ENCODE measurements at regions not wholly inside any gene's neighbourhood (a gene's known extent, or its start where the extent isn't known, plus 50 kb on each side); places are given as distances from the start of the nearest gene placed in this dataset.

GRCh38 chr9:105842023-105842644 lies 147.8 kb downstream of the TMEM38B start:
- H2AFZ ChIP-seq (ENCODE audit: low read length) = no peak overlapping the region
- WGBS, 2 experiments (ENCODE audit: extremely low coverage in 1 of 2, insufficient coverage in 1 of 2, insufficient read length in 1 of 2, insufficient replicate concordance in 2 of 2, low coverage in 1 of 2, low lambda C conversion rate in 2 of 2, missing lambda C conversion rate in 1 of 2) = 57% methylated on average over 4 of the region's 4 CpGs; no CpG with 5 or more reads in 1 of the 2 experiments

More at GRCh38 chr9:105842023-105842644, 147.8 kb downstream of the TMEM38B start:
- Histone ChIP-seq H2BK20ac (ENCODE audit: low read length) (no peak overlapping the region), H3K4me3 (ENCODE audit: extremely low read depth in 1 of 4, insufficient read depth in 2 of 4, low read depth in 3 of 4, low read length in 4 of 4) (no peak overlapping the region), H3K14ac (ENCODE audit: insufficient read length) (no peak overlapping the region), H3K4ac (replicated peaks; ENCODE audit: insufficient read length, low read depth, low read length) (no peak overlapping the region), H3K27ac (ENCODE audit: low read depth, low read length) (no peak overlapping the region), H3K56ac (replicated peaks; ENCODE audit: insufficient read length, low read depth, low read length) (no peak overlapping the region), H4K8ac (ENCODE audit: extremely low read depth, insufficient read depth, low read length) (no peak overlapping the region), H3K9me3 (ENCODE audit: insufficient read depth in 2 of 2, low read depth in 1 of 2, low read length in 1 of 2) (no peaks in the 10 kb centered on the region), H2BK5ac (ENCODE audit: low read depth, low read length) (no peak overlapping the region), H3K23ac (ENCODE audit: insufficient read length) (no peak overlapping the region), H4K91ac (replicated peaks; ENCODE audit: insufficient read length, low read length) (no peak overlapping the region), H4K20me1 (replicated peaks in 1 of 2; ENCODE audit: control insufficient read depth in 1 of 2, insufficient read depth in 2 of 2, low read length in 2 of 2) (no peaks in the 10 kb centered on the region), H2BK12ac (ENCODE audit: low read depth, low read length) (no peak overlapping the region), H3K79me1 (ENCODE audit: low read depth, low read length) (no peaks in the 10 kb centered on the region), H3K36me3 (ENCODE audit: control insufficient read depth in 2 of 4, insufficient read depth in 4 of 4, low read length in 3 of 4) (no peaks in the 10 kb centered on the region), H3K18ac (ENCODE audit: extremely low read depth, low read length) (no peak overlapping the region), H3K79me2 (ENCODE audit: control insufficient read depth in 1 of 2, insufficient read depth in 2 of 2, low read length in 2 of 2) (no peaks in the 10 kb centered on the region), H2AK5ac (ENCODE audit: low read depth, low read length) (no peak overlapping the region), H3K4me1 (replicated peaks in 1 of 4; ENCODE audit: control insufficient read depth in 3 of 4, insufficient read depth in 4 of 4, low read length in 3 of 4) (no peaks in the 10 kb centered on the region), H3K9ac (replicated peaks in 1 of 4; ENCODE audit: extremely low read depth in 1 of 4, low read depth in 3 of 4, low read length in 3 of 4) (no peak overlapping the region), H2BK15ac (ENCODE audit: low read length) (no peak overlapping the region), H2BK120ac (replicated peaks; ENCODE audit: low read depth, low read length) (no peak overlapping the region), H4K5ac (ENCODE audit: insufficient read length, low read depth, low read length) (no peak overlapping the region), H3K4me2 (ENCODE audit: insufficient read depth in 1 of 2, low read depth in 2 of 2, low read length in 2 of 2) (no peak overlapping the region), H3K23me2 (ENCODE audit: low read depth, low read length) (no peaks in the 10 kb centered on the region), H3K27me3 (replicated peaks in 1 of 4; ENCODE audit: control insufficient read depth in 3 of 4, extremely low read depth in 1 of 4, insufficient read depth in 3 of 4, low read length in 3 of 4) (no peaks in the 10 kb centered on the region)
- DNase-seq (ENCODE audit: low read depth in 1 of 2, low spot score in 2 of 2) = no peak
- ChIA-PET POLR2A (ENCODE audit: partially characterized antibody) (no interaction called here), CTCF (ENCODE audit: partially characterized antibody) (interaction anchor here (0.7 to 7.0 kb wide), 48 partner anchors 9 to 1327 kb away, joined by 3 to 129 read pairs (median 4); no protein-coding TSS in a partner anchor)
- TF ChIP-seq, protein P1, sequence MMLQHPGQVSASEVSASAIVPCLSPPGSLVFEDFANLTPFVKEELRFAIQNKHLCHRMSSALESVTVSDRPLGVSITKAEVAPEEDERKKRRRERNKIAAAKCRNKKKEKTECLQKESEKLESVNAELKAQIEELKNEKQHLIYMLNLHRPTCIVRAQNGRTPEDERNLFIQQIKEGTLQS (IDR thresholded peaks at IDR 0.05; ENCODE audit: insufficient read depth, low read depth, low read length) = peak; percentile 84; the same call in 1 of the 2 replicates
- TF ChIP-seq CTCF (IDR thresholded peaks at IDR 0.05; ENCODE audit: control extremely low read depth in 1 of 3, insufficient read depth in 1 of 3, low read depth in 1 of 3, low read length in 3 of 3) (peak in 2 of 3 experiments; percentile 70 to 73; a peak in 3 of 4 replicates), CTBP2 (IDR thresholded peaks at IDR 0.05; ENCODE audit: borderline replicate concordance, insufficient read depth, insufficient read length, low read length) (no peak), CEBPB (IDR thresholded peaks at IDR 0.05; ENCODE audit: low read depth, low read length) (peak; percentile 97), JUND (IDR thresholded peaks at IDR 0.05; ENCODE audit: low read length) (0 out of 2 replicates have a peak, but pooled peaks have one; percentile 50), RAD21 (IDR thresholded peaks at IDR 0.05 in 1 of 2, conservative IDR thresholded peaks at IDR 0.05 in 1 of 2; ENCODE audit: low read depth in 2 of 2, low read length in 2 of 2) (peak; percentile 89 to 92), RFX5 (IDR thresholded peaks at IDR 0.05; ENCODE audit: borderline replicate concordance, low read depth, low read length) (no peak), MAFK (IDR thresholded peaks at IDR 0.05; ENCODE audit: low read depth, low read length) (peak; percentile 80)
- peak; percentile 72 for FAIRE-seq

All from H1 (cell line).